Caco-2 (cell line): ENCODE measurements at regions not wholly inside any gene's neighbourhood (a gene's known extent, or its start where the extent isn't known, plus 50 kb on each side); places are given as distances from the start of the nearest gene placed in this dataset.
A peak's percentile ranks its signal among the peaks of the same experiment; 100 is the strongest.

Experiments used
- BruUV-seq: library from RNA; stranded (reverse); fragments of 400-500 nt; replicated peaks from 2 replicates; lab custom pipeline; 2021; lab: Mats Ljungman, UMichigan
- CTCF ChIA-PET: fragments of 300-600 bp; sonication (Branson Sonifier 250); formaldehyde crosslinking; loops from one replicate; lab custom pipeline; 2022; ENCODE audit warnings: antibody characterized with exemption; lab: Charles Lee
- POLR2A ChIA-PET: fragments of 300-600 bp; sonication (Branson Sonifier 250); formaldehyde crosslinking; loops from one replicate; lab custom pipeline; 2022; ENCODE audit warnings: antibody characterized with exemption; lab: Charles Lee
- DNase-seq, 2 experiments: peaks; one replicate each; pipeline versions ENCODE4 v3.0.0 to v3.0.0-alpha.2; 2020 to 2022
- H3K27me3 ChIP-seq: replicated peaks from 2 replicates; pipeline ENCODE4 v1.6.0; 2011; ENCODE audit warnings: low read length; ENCODE audit not compliant: control insufficient read depth, insufficient read depth
- H3K36me3 ChIP-seq: 2 replicates; pipeline ENCODE4 v1.5.1; 2011; ENCODE audit warnings: low read length; ENCODE audit not compliant: control insufficient read depth, insufficient read depth
- H3K4me1 ChIP-seq: fragments of 250-450 bp; sonication (Bioruptor Pico); 2 replicates; pipeline ENCODE4 v1.5.1; 2020; ENCODE audit warnings: mild to moderate bottlenecking
- H3K4me3 ChIP-seq: 2 replicates; pipeline ENCODE4 v1.5.1; 2011; ENCODE audit warnings: low read depth, mild to moderate bottlenecking, control low read depth, low read length
- H3K9me3 ChIP-seq: fragments of 250-450 bp; sonication (Bioruptor Pico); 2 replicates; pipeline ENCODE4 v1.5.1; 2020; ENCODE audit warnings: mild to moderate bottlenecking, moderate library complexity
- H3K27ac Mint-ChIP-seq: one replicate; pipeline ENCODE4 v1.8.0; 2022; ENCODE audit warnings: mixed read lengths; ENCODE audit not compliant: unreplicated experiment
- H3K27me3 Mint-ChIP-seq: one replicate; pipeline ENCODE4 v1.8.0; 2022; ENCODE audit warnings: mixed read lengths; ENCODE audit not compliant: insufficient read depth, unreplicated experiment
- H3K36me3 Mint-ChIP-seq: one replicate; pipeline ENCODE4 v1.8.0; 2022; ENCODE audit warnings: mild to moderate bottlenecking, mixed read lengths; ENCODE audit not compliant: insufficient read depth, unreplicated experiment
- H3K4me1 Mint-ChIP-seq: one replicate; pipeline ENCODE4 v1.8.0; 2022; ENCODE audit warnings: low read depth, mixed read lengths; ENCODE audit not compliant: unreplicated experiment
- H3K4me3 Mint-ChIP-seq: one replicate; pipeline ENCODE4 v1.8.0; 2022; ENCODE audit warnings: mild to moderate bottlenecking, moderate library complexity, mixed read lengths; ENCODE audit not compliant: unreplicated experiment
- H3K9me3 Mint-ChIP-seq: one replicate; pipeline ENCODE4 v1.8.0; 2022; ENCODE audit warnings: mixed read lengths; ENCODE audit not compliant: unreplicated experiment
- intact Hi-C: fragments of 100-400 bp; cut with micrococcal nuclease; formaldehyde crosslinking; loops from one replicate; pipeline ENCODE4 v1.10.0; 2022; ENCODE audit not compliant: unreplicated experiment
- TF ChIP-seq, protein P1 (sequence below), 2 experiments: fragments of 200-600 bp in 1 of 2; IDR thresholded peaks; 1 replicate in 1 of 2; 2 replicates in 1 of 2; pipeline versions ENCODE4 v1.5.1 to v1.8.0; 2011 to 2022; ENCODE audit warnings: antibody characterized with exemption in 1 of 2, control low read depth in 1 of 2, inconsistent platforms in 1 of 2, low read depth in 1 of 2, low read length in 1 of 2, mild to moderate bottlenecking in 1 of 2, moderate library complexity in 1 of 2; ENCODE audit not compliant: insufficient read depth in 1 of 2, severe bottlenecking in 1 of 2, unreplicated experiment in 1 of 2

GRCh38 chr7:115094163-115094562, 172.3 kb downstream of the MDFIC start:
- Histone ChIP-seq H3K27me3 (no peaks in the 10 kb centered on the region), H3K4me1 (no peaks in the 10 kb centered on the region), H3K36me3 (no peaks in the 10 kb centered on the region), H3K4me3 (no peak overlapping the region), H3K9me3 (no peaks in the 10 kb centered on the region)
- no TSS peak for BruUV-seq
- Mint-ChIP-seq H3K27ac (no peak overlapping the region), H3K4me1 (no peaks in the 10 kb centered on the region), H3K4me3 (no peak overlapping the region), H3K27me3 (no peaks in the 10 kb centered on the region), H3K36me3 (no peaks in the 10 kb centered on the region), H3K9me3 (no peaks in the 10 kb centered on the region)
- ChIA-PET CTCF (no interaction called here), POLR2A (no interaction called here)
- intact Hi-C loops: no loop called here
- TF ChIP-seq, protein P1, sequence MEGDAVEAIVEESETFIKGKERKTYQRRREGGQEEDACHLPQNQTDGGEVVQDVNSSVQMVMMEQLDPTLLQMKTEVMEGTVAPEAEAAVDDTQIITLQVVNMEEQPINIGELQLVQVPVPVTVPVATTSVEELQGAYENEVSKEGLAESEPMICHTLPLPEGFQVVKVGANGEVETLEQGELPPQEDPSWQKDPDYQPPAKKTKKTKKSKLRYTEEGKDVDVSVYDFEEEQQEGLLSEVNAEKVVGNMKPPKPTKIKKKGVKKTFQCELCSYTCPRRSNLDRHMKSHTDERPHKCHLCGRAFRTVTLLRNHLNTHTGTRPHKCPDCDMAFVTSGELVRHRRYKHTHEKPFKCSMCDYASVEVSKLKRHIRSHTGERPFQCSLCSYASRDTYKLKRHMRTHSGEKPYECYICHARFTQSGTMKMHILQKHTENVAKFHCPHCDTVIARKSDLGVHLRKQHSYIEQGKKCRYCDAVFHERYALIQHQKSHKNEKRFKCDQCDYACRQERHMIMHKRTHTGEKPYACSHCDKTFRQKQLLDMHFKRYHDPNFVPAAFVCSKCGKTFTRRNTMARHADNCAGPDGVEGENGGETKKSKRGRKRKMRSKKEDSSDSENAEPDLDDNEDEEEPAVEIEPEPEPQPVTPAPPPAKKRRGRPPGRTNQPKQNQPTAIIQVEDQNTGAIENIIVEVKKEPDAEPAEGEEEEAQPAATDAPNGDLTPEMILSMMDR (IDR thresholded peaks at IDR 0.05; ENCODE audit: insufficient read depth in 1 of 2, low read depth in 1 of 2, low read length in 1 of 2, severe bottlenecking in 1 of 2, unreplicated experiment in 1 of 2): no peak
- DNase-seq: no peak

- H3K4me1 Mint-ChIP-seq: no peaks in the 10 kb centered on the region
- H3K9me3 ChIP-seq: no peaks in the 10 kb centered on the region
Measured at GRCh38 chr7:115088893-115089292, 167.0 kb downstream of the MDFIC start.

DNA sequence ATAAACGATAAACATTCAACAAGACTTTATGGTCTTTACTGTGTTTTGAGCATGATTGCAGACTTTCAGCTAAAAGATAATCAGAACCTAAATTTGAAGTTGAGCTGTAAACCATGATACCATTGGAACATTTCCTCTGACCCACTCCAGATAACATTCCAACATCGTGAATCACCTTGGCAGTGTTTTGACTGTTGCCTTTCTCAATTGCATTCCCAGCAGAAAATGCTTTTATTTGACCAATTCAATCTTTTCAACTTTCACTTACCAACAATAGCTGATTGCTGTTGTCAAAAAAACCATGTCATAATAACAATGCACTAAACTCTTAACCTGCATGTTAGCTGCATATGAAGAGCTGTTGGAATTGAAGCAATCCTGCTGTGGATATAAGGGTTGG, 165.5 kb downstream of the MDFIC start:
- no peak overlapping the region for H3K4me3 Mint-ChIP-seq
- no peaks in the 10 kb centered on the region for H3K9me3 ChIP-seq
- no peaks in the 10 kb centered on the region for H3K36me3 Mint-ChIP-seq
- H3K4me1 ChIP-seq: no peaks in the 10 kb centered on the region
- no peaks in the 10 kb centered on the region for H3K9me3 Mint-ChIP-seq
- TF ChIP-seq, protein P1 (IDR thresholded peaks at IDR 0.05; ENCODE audit: insufficient read depth in 1 of 2, low read depth in 1 of 2, low read length in 1 of 2, severe bottlenecking in 1 of 2, unreplicated experiment in 1 of 2): no peak
- H3K27me3 ChIP-seq: no peaks in the 10 kb centered on the region
- ChIA-PET POLR2A (no interaction called here), CTCF (no interaction called here)
- no peaks in the 10 kb centered on the region for H3K4me1 Mint-ChIP-seq
- H3K36me3 ChIP-seq: no peaks in the 10 kb centered on the region
- BruUV-seq: no TSS peak
- DNase-seq: peak in 1 of 2 experiments; percentile 3
- no peak overlapping the region for H3K27ac Mint-ChIP-seq
- no peak overlapping the region for H3K4me3 ChIP-seq
- no peaks in the 10 kb centered on the region for H3K27me3 Mint-ChIP-seq
- intact Hi-C loops: no loop called here

More at GRCh38 chr7:115088893-115089292, 167.0 kb downstream of the MDFIC start:
- Mint-ChIP-seq H3K4me3 (no peak overlapping the region), H3K27me3 (no peaks in the 10 kb centered on the region), H3K9me3 (no peaks in the 10 kb centered on the region), H3K36me3 (no peaks in the 10 kb centered on the region), H3K27ac (no peak overlapping the region)
- no peak overlapping the region for H3K4me3 ChIP-seq
- no peaks in the 10 kb centered on the region for H3K36me3 ChIP-seq
- CTCF ChIA-PET: no interaction called here
- TF ChIP-seq, protein P1 (IDR thresholded peaks at IDR 0.05; ENCODE audit: insufficient read depth in 1 of 2, low read depth in 1 of 2, low read length in 1 of 2, severe bottlenecking in 1 of 2, unreplicated experiment in 1 of 2): no peak
- no peaks in the 10 kb centered on the region for H3K27me3 ChIP-seq
- no peak for DNase-seq
- POLR2A ChIA-PET: no interaction called here
- intact Hi-C loops: no loop called here
- no TSS peak for BruUV-seq
- no peaks in the 10 kb centered on the region for H3K4me1 ChIP-seq
